Stomach (tissue), 8 donors: ENCODE measurements at regions not wholly inside any gene's neighbourhood (a gene's known extent, or its start where the extent isn't known, plus 50 kb on each side); places are given as distances from the start of the nearest gene placed in this dataset.

Experiments used
- DNase-seq, 2 donors: peaks; one replicate each; pipeline versions ENCODE4 v3.0.0 to v3.0.0-alpha.2; 2013 to 2019
- H3K27ac ChIP-seq, 5 donors: fragments of 200-600 bp in 4 of 5; sonication (generic) in 4 of 5; one replicate each; pipeline ENCODE4 v1.5.1; 2013 to 2019; ENCODE audit warnings: mild to moderate bottlenecking in 1 of 5, moderate library complexity in 1 of 5
- H3K27me3 ChIP-seq, 3 donors: fragments of 200-600 bp; sonication (generic); one replicate each; pipeline ENCODE4 v1.5.1; 2017 to 2019; ENCODE audit warnings: mixed run types in 1 of 3
- H3K36me3 ChIP-seq, 4 donors: fragments of 200-600 bp; sonication (generic); 1 replicate in 3 of 4; 2 replicates in 1 of 4; pipeline ENCODE4 v1.5.1; 2016 to 2019
- H3K4me1 ChIP-seq, 4 donors: fragments of 200-600 bp; sonication (generic); one replicate each; pipeline ENCODE4 v1.5.1; 2016 to 2019
- H3K4me3 ChIP-seq, 4 donors: fragments of 200-600 bp; sonication (generic) in 3 of 4; one replicate each; pipeline ENCODE4 v1.5.1; 2016 to 2019; ENCODE audit warnings: mild to moderate bottlenecking in 1 of 4
- H3K9me3 ChIP-seq, 4 donors: fragments of 200-600 bp; sonication (generic); one replicate each; pipeline ENCODE4 v1.5.1; 2016 to 2019
- CTCF ChIP-seq, 7 experiments: fragments of 450-650 bp in 4 of 7; fragments of 200-600 bp in 3 of 7; sonication (generic) in 3 of 7; IDR thresholded peaks; one replicate each; pipeline ENCODE4 v1.5.1; 2016 to 2019; ENCODE audit warnings: antibody characterized with exemption in 7 of 7, control low read depth in 2 of 7, mild to moderate bottlenecking in 1 of 7
- EP300 ChIP-seq: sonication (generic); formaldehyde crosslinking; IDR thresholded peaks from one replicate; pipeline ENCODE4 v1.6.1; 2017; ENCODE audit warnings: antibody characterized with exemption
- POLR2A ChIP-seq, 4 donors: fragments of 450-650 bp; IDR thresholded peaks; one replicate each; pipeline ENCODE4 v1.6.1; 2016; ENCODE audit warnings: antibody characterized with exemption in 4 of 4, control low read depth in 2 of 4, mild to moderate bottlenecking in 1 of 4, moderate library complexity in 1 of 4
- POLR2AphosphoS5 ChIP-seq, 3 donors: sonication (generic); formaldehyde crosslinking; IDR thresholded peaks; one replicate each; pipeline ENCODE4 v1.6.1; 2016; ENCODE audit warnings: antibody characterized with exemption in 3 of 3
- WGBS, 5 donors: extraction: QIAGEN DNeasy Blood & Tissue Kit in 3 of 5; methylation state at CpG; one replicate each; pipeline versions ENCODE4 v1.1.5 to v1.1.7; 2013 to 2018; 5-methylcytosine and 5-hydroxymethylcytosine counted together
- intact Hi-C: fragments of 100-400 bp; cut with DNase I; formaldehyde crosslinking; loops from one replicate; pipeline ENCODE4 v1.15.1; 2023; ENCODE audit warnings: low total_unique reads
- donor health status: healthy with polysubstance abuse.
- donor health status: Bipolar disorder and iron deficiency.
- donor health status: healthy.

GRCh38 chrX:137313627-137314026 lies 252.3 kb upstream of the ZIC3 start:
- Histone ChIP-seq H3K27me3 (no peaks in the 10 kb centered on the region), H3K27ac (no peak overlapping the region), H3K4me3 (no peak overlapping the region), H3K36me3 (no peaks in the 10 kb centered on the region), H3K9me3 (no peaks in the 10 kb centered on the region), H3K4me1 (no peaks in the 10 kb centered on the region)
- 41 to 73% (median 61%) methylated on average over 3 of the region's 3 CpGs for WGBS, 5 donors
- intact Hi-C loops: no loop called here
- no peak for DNase-seq
- no peak for TF ChIP-seq EP300
- TF ChIP-seq CTCF (IDR thresholded peaks at IDR 0.05): no peak
- no peak for TF ChIP-seq POLR2AphosphoS5 (IDR thresholded peaks at IDR 0.05)
- no peak for TF ChIP-seq POLR2A (IDR thresholded peaks at IDR 0.05)

GRCh38 chrX:137305404-137305803 lies 260.5 kb upstream of the ZIC3 start:
- DNase-seq: no peak
- intact Hi-C loops: no loop called here
- no peak overlapping the region for H3K27ac ChIP-seq
- no peaks in the 10 kb centered on the region for H3K4me1 ChIP-seq
- no peaks in the 10 kb centered on the region for H3K27me3 ChIP-seq
- TF ChIP-seq CTCF (IDR thresholded peaks at IDR 0.05): no peak
- TF ChIP-seq POLR2AphosphoS5 (IDR thresholded peaks at IDR 0.05): no peak
- TF ChIP-seq EP300: no peak
- TF ChIP-seq POLR2A (IDR thresholded peaks at IDR 0.05): no peak
- no peaks in the 10 kb centered on the region for H3K36me3 ChIP-seq
- no peak overlapping the region for H3K4me3 ChIP-seq
- H3K9me3 ChIP-seq: peaks cover 0 to 9% (median 4%) of the 10 kb centered on the region in 4 donors

GRCh38 chrX:137297167-137297566 lies 263.4 kb upstream of the GPR101 start:
- Histone ChIP-seq H3K4me1 (no peaks in the 10 kb centered on the region), H3K9me3 (no peaks in the 10 kb centered on the region), H3K36me3 (no peaks in the 10 kb centered on the region), H3K4me3 (no peak overlapping the region), H3K27me3 (no peaks in the 10 kb centered on the region), H3K27ac (no peak overlapping the region)
- TF ChIP-seq POLR2AphosphoS5 (IDR thresholded peaks at IDR 0.05): no peak
- no peak for TF ChIP-seq POLR2A (IDR thresholded peaks at IDR 0.05)
- TF ChIP-seq CTCF (IDR thresholded peaks at IDR 0.05): no peak
- no peak for TF ChIP-seq EP300
- DNase-seq: no peak
- intact Hi-C loops: no loop called here
- 61 to 86% (median 79%) methylated on average over 4 of the region's 4 CpGs for WGBS, 5 donors

- Histone ChIP-seq H3K27ac (no peak overlapping the region), H3K27me3 (peaks cover 0 to 6% (median 0%) of the 10 kb centered on the region in 3 donors)
Measured at GRCh38 chrX:137290011-137290410, 256.2 kb upstream of the GPR101 start.

More at GRCh38 chrX:137290011-137290410, 256.2 kb upstream of the GPR101 start:
- intact Hi-C loops: no loop called here
- H3K36me3 ChIP-seq: no peaks in the 10 kb centered on the region
- TF ChIP-seq CTCF (IDR thresholded peaks at IDR 0.05) (no peak), POLR2AphosphoS5 (IDR thresholded peaks at IDR 0.05) (no peak)
- DNase-seq: no peak
- no peak overlapping the region for H3K4me3 ChIP-seq
- H3K9me3 ChIP-seq: peaks cover 0 to 5% (median 0%) of the 10 kb centered on the region in 4 donors
- WGBS, 5 donors: 24 to 40% (median 38%) methylated on average over 3 of the region's 3 CpGs
- no peaks in the 10 kb centered on the region for H3K4me1 ChIP-seq
